ENCODE measurements at regions not wholly inside any gene's neighbourhood (a gene's known extent, or its start where the extent isn't known, plus 50 kb on each side); places are given as distances from the start of the nearest gene placed in this dataset.

DNA sequence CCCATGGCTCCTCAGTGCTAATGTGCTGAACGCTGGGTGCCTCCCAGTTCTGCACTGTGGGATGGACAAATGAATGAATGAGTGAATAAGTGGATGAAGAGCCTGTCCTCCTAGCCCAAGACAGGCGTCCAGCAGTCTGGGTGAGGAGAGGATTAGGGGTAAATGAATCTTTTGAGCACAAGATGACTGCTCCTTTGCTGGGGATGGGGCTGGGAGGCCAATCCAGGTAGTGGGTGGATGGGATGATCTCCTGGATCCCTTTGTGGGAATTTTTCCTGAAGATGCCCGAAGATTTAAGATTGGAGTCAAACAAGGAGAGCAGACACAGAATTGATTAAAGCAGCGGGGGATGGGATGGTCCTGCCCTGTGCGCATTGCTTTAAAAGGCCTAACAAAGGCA, 65.3 kb upstream of the MLN start:
- no peak for DNase-seq (ENCODE audit: low read depth)

GRCh38 chr6:33868141-33868540, 64.3 kb upstream of the MLN start:
- DNase-seq (ENCODE audit: low read depth), result no peak

DNA sequence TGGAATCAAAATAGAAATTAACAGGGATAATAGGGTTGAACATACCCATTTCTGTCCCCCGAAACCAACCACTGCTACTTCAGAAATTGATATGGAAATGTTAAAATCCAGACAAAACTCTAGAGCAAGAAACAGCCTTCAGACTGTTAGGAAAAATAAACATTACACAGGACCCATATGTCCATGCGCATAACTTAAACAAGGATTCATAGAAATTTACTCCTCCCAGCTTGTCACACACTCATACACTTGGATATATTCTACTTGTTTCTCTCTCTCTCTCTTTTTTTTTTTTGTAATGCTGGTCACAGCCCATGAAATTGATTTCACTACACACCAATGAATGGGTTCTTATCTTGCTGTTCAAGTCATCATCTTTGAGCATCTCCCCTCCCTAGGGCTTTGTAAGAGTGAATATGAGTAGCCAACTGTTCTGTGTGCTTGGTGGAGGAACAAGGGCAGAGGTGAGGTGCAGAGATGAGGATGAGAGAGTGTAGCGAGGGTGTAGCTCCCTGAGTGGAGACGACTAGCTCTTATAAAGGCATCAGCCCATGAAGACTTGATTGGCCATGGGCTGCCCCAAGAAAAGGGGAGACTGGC, 61.8 kb upstream of the MLN start:
- no peak for DNase-seq (ENCODE audit: low read depth)

DNA sequence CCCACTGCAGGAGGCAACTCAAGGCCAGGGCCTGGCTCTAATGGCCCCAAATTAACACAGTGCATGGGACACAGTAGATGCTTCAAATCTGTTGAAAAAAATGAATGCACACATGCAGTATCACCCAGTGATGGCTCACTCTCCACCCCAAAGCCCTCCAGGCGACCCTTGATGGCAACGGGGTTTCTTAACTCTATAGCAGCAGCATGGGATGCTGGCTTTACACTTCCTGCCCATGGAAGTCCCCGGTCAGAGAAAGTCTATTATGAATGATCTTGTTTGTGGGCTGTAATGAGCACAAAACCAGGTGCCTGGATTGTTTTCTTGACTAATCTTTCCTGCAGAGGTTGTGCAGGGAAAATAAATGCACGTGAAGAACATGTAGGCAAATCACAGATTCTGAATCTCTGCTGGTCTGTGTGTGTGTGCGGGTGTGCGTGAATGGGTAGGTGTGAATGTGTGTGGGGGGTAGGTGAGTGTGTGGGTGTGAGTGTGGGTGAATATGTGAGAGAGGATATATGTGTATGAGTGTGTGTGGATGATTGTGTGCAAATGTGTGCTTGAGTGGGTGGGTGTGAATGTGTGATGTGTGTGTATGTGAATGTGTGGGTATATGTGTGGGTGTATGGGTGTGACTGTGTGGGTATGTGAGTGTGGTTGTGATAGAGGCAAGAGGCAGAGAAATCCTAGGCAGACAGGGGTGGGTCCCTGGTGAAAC, 60.1 kb upstream of the MLN start:
- no peak for DNase-seq (ENCODE audit: low read depth)

DNA sequence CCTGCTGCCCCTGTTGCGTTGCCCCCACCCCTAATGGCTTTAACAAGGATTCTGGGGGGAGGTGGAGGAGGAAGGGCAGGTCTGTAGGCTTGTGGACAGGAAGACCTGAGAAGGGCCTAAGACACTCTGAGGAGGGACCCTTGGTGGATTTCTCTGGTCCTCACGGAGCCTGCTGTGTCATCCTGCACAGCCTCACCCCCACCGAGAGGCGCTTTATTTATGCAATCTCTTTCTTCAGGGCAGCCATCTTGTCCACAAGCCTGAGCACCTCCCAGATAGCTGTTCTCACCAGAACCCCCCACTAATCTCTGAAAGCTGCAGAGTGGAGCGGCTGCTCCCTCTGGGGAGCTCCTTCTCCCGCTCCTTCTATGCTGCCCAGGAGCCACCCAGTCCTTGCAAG, 59.3 kb upstream of the MLN start:
- DNase-seq (ENCODE audit: low read depth), result no peak

DNA sequence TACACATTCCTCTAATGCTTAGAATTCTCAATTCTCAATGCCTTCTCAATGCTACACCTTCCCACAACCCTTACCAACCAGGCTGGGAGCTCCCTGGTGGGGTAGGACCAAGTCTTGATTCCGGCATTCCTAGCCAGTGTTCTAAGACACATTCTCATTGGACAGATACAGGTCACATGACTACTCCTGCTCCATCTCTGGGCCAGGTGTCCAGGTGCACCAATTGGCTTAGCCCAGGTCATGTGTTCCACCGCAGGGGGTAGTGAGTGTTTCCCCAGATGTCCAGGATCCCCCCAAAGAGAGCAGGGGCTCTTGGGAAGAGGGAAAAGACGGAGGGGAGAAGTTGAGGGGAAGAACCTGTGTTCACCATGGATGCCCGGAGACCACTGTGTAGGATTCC, 58.7 kb upstream of the MLN start:
- no peak for DNase-seq (ENCODE audit: low read depth)

DNA sequence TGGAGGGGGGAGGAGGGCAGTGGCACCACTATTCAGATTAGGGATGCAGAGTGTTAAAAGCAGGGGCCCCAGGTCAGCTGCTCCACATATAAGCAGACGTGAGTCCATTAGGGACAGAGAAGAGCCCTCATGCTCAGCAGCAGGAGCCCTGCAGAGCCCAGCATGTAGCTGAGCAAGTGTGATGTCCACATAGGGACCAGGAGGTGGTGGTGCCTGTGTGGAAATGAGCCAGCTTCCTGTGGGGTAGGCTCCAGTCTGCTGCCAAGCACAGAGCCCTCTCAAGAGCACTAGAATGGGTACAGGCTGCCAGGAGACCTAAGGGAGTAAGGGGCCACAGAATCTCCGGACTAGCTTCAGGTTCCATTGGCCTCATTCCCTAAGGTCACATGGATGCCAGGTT, 57.9 kb upstream of the MLN start:
- no peak for DNase-seq (ENCODE audit: low read depth)

DNA sequence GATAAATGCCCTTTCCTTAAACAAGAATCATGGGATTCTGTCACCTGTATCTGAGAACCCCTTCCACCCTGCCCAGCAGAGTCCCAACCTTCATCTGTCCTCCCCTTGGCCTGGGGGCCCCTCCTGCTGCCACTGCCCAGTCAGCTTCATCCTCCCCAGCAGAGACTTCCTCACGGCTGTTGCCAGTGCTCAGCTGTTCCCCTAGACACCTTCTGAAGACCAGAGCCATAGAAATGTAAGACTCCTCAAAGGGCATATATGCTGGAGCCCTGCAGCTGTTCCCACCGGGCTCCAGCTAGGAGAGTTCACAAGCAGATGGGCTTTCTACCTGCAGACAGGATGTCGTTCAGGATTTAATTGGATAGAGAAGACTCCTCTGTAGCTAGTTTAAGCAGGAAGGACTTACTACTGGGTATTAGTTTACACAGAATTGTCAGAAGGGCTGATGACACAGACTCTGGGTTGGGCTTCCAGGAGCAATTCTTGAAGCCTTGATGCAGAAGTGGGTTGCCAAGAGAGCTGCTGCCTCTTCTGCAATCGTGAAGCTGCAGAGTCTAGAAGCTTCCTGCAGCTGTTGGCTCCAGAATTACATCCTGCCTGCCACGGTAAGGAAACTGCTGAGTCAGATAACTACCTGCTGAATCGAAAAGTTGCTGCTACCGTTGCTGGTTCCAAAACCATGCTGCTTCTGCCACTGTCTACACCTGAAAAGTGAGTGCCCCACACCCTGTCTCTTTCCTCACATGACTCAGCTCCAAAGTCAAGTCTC, 57.1 kb upstream of the MLN start:
- DNase-seq (ENCODE audit: low read depth), result peak; percentile 27

DNA sequence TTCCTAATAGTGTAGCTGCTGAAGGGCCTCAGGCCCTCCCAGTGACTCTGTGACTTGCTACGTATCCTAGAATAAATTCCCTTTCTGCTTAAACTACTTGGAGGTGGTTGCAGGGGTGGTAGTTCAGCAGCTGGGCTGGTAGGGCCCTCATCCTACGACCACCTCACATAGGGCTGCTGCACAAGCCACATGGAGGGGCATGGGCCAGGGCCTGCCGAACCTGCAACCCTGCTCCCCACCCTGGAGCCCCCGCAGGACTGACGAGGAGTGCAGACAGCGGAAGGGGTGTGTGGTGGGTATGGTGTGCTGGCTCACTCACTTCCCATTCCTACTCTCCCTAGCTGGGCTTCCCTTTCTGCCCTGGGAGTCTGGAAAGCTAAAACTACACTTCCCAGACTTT, 56.2 kb upstream of the MLN start:
- no peak for DNase-seq (ENCODE audit: low read depth)

GRCh38 chr6:33858804-33859505, 55.2 kb upstream of the MLN start:
- DNase-seq (ENCODE audit: low read depth), result no peak

DNA sequence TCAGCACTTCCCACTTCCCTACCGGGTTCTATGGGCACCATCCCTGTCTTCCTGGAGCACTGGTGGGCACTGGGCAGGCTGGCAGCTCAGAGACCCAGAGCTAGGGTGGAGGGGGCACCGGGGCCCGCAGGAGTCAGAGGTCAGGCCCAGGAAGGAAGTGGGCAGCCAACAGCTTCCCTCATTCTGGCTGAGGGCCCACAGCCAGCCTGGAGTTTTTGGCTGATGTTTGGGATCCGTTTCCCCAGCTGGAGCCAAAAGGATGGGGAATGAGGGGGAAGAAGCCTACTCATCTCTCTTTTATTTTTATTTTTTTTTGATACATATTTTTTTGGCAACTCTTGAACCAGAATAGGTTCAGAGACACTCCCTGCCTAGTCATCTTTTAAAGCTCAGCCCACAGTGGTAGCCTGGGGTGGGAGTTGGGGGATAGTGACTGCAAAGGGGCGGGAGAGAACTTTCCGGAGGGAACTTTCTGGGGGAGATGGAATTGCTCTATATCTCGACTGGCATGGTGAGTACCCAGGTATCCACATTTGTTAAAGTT, 54.2 kb upstream of the MLN start:
- DNase-seq (ENCODE audit: low read depth), result peak; percentile 41

DNA sequence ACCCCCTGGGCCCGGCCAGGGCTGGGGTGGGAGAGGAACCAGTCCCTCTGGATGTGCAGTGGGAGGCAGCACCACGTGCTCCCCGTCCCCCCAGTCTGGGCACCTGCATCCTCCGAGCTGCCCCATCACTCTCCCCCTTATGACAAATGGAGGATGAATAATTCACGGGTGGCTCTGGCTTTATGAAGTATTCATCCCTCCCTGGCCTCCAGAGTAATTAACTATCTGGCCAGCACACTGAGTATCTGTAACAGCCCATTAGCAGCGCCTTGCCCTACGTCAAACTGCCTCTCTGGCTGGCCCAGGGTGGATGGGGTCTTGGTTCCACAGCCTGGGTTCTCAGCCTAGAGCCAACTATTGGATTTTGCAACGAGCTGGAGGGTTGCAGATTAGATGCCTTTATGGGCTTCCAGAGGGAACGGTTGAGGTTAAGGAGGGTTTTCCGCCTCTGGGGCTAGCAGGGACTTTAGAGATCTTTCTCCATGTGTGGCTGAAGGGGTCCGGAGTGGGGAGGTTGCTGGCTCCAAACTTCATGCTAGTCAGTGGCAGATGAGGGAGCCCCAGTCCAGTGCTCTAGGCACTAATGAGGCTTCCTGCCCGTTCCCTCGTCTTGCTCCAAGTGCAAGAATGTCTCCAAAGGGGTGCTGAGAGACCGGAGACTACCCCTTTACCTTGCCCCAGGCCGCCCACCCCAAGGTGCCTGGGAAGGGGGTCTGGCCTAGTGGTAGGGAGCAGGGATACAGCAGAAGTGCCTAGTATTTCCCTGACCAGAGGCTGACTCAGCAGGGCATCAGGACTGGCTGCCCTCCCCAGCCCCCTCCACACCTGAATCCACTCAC, 53.5 kb upstream of the MLN start:
- no peak for DNase-seq (ENCODE audit: low read depth)

GRCh38 chr6:33856655-33857054, 52.9 kb upstream of the MLN start:
- DNase-seq (ENCODE audit: low read depth), result peak; percentile 17

DNA sequence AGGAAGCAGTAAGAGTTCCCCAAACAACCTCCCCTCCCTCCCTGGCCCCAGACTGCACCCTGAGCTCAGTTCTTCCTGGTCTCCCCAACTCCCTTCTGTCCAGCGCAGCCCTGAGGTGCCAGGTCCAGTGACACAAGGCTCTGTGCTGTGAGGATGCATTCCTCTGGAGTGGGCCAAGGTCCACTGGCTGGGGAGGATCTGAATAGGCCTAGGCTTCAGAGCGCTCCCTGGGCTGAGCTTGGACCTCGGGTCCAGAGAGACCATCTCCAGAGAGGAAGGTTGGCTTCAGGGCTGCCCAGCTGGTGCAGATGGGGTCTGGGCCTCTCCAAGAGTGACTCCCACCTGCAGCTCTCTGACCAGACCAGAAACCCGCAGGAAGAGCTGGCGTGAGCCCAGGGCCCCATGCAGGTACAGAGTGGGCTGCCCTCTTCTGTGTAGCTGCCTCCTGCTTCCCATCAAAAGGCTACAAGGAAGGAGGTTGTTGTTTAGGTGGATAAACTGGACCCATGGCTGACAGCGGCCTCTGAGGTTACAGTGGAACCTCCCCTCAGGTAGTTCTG, 52.3 kb upstream of the MLN start:
- no peak for DNase-seq (ENCODE audit: low read depth)

GRCh38 chr6:33854572-33855030, 50.8 kb upstream of the MLN start:
- DNase-seq (ENCODE audit: low read depth), result no peak

GRCh38 chr6:33853736-33854135, 49.9 kb upstream of the MLN start:
- no peak for DNase-seq (ENCODE audit: low read depth)
